GM19372 (cell line): ENCODE measurements at regions not wholly inside any gene's neighbourhood (a gene's known extent, or its start where the extent isn't known, plus 50 kb on each side); places are given as distances from the start of the nearest gene placed in this dataset.
"Not testable (repeated sequence)": the region's sequence is repeated elsewhere in the genome, so short reads cannot be mapped to it uniquely, and the experiment has no call there.

ENCODE experiments used
- ATAC-seq: cut with Tn5 transposase; IDR thresholded peaks from one replicate; pipeline ENCODE4 v1.9.1; 2021; ENCODE audit warnings: mild to moderate bottlenecking, low read depth, moderate library complexity; ENCODE audit not compliant: unreplicated experiment

DNA sequence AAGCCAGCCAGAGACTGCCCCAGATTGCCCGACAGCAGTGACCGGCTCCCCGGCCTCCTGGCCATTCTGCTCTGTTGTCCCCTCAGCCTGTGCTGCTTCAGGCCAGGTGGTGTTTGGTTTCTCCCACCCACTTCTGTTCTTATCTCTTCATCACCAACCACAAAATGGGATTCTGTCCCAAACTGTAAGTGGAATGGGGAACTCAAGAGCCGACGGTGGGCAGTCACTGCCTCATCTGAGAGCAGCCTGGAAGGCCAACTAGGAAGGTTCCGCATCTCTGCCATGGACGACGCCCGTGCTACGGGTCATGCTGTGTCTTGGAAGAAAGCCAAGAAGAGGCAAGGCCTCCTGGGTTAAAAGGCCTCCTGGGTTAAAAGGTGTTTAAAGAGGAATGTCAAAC is 219.0 kb upstream of the PIK3R1 start:
- no peak for ATAC-seq

DNA sequence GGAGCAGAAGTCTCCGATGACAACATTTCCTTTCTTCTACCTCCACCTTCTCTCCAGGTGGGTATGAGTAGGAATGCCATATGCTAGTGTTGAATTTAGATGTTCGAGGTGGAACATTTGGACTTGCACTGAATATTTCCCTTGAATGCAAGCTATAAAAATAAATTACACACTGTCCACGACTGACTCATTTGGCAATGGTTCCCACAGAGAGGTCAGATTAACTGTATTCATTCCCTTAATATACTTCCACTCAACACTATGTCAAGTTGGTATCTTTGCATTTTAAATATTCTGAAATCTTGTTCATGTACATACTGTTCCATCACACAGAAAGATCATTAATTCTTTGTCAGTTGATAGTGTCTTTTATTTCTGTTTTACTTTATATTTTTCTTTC is 222.6 kb upstream of the PIK3R1 start:
- no peak for ATAC-seq

DNA sequence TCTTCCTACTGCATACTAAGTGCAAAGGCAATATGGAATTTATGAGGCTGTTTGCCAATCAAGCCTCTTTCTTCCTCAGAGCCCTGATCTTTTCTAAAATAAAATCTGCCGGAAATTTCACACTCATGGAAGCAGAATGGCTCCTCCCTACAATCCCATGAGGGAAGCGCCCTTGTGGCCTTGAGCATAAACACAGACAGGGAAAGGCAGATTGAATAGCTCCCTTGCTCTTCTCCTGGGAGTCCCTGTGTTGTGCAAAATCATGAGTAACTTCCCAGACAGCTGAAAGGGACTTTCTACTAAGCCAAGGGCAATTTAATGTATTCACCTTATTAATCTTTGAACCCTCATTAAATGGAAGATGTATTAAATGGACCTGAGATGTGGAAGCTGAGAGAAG is 226.1 kb upstream of the PIK3R1 start:
- no peak for ATAC-seq

DNA sequence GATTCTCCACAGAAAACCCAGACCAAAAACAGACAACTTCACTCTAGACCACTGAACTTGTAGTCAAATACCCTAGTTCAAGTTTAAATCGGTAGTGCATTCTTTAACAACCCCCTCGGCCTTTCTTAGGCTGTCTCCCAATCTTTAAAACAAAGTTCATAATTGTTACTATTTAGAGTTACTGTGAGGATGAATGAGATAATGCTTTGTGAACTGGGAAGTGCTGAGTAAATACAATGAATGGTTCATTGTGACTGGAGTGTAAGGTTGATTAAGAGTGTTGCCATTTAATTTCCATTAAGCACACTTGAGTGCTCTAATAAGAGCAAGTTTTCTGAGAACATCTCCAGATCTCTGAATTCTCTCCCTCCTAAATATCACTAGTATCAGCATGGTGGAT is 228.8 kb upstream of the PIK3R1 start:
- ATAC-seq, result no peak

DNA sequence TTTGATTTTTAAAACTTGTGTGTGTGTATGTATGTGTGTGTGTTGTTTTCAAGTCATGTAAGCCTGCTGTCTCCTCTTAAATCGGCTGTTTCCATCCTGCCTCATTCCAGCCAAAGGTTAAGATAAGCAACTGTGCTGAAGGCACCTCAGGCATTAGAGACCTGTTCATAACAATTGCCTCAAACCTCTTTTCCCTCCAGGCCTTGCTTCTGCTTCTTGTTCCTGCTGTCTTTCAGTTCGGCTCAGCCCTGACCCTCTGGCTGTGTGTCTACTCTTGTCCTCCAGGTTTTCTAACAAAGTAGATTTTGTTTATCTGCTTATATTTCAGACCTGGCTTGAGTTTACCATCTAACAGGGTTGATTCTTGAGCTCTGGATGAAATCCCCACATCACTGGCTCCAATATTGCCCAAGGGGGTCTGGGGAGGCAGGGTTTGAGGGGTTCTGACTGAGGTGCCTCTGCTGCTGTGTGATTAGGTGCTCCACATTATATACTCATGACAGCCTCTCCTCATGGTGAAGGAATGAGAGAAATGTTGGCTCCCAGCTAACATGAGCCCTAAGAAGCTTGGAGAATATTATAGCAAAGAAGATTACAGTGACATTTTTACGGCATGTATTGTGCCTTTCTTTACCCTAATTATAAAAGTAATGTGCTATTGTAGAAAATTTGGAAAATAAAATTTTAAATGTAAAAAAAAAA is 229.7 kb upstream of the PIK3R1 start:
- no peak for ATAC-seq

DNA sequence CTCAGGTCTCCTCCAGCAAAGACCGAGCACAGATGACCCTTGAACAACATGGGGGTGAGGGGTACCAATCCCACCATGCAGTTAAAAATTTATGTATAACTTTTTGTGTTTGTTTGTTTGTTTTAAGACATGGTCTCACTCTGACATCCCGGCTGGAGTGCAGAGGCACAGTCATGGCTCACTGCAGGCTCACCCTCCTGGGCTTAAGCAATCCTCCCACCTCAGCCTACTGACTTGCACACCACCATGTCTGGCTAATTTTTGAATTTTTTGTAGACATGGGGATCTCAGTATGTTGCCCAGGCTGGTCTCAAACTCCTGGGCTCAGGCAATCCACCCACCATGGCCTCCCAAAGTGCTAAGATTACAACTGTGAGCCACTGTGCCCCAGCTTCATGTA is 231.0 kb upstream of the PIK3R1 start:
- no peak for ATAC-seq

DNA sequence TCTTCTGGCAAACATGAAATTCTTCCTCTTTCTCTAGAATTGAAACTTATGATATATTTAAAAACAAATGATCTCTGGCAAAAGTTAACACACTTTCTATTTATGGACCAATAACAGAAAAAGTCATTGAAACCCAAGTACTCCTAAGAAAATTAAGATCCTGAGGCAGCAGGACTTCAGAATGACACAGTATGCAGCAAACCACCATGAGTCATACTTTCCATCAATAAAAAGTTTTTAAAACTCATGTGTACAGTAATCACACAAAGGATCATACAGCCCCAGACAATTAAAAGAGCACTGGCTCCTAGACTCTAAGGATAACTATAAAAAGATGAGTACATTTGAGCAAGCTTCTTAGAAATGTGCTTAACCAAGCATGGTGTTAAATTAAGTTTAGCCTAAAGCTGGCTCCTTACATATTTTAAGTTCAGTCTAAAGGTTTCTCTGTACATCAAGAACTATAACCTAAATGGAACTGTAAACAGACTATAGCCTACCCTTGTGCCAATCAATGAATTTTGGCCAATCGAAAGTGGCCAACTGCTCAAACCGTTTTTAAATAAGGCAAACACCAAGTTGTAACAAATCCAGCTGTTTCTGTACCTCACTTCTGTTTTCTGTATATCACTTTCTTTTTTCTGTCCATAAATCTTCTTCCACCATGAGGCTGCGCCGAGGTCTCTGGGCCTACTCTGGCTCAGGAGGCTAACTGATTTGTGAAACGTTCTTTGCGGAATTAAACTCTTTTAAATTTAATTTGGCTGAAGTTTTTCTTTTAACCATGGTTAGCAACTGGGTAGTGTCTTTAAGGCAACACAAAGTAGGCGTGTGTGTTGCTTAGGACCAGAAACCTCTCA is 232.1 kb upstream of the PIK3R1 start:
- no peak for ATAC-seq

DNA sequence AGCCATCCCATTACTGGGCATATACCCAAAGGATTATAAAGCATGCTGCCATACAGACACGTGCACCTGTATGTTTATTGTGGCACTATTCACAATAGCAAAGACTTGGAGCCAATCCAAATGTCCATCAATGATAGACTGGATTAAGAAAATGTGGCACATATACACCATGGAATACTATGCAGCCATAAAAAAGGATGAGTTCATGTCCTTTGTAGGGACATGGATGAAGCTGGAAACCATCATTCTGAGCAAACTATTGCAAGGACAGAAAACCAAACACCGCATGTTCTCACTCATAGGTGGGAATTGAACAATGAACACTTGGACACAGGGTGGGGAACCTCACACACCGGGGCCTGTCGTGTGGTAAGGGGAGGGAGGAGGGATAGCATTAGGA is 233.4 kb upstream of the PIK3R1 start:
- not testable (repeated sequence) for ATAC-seq

DNA sequence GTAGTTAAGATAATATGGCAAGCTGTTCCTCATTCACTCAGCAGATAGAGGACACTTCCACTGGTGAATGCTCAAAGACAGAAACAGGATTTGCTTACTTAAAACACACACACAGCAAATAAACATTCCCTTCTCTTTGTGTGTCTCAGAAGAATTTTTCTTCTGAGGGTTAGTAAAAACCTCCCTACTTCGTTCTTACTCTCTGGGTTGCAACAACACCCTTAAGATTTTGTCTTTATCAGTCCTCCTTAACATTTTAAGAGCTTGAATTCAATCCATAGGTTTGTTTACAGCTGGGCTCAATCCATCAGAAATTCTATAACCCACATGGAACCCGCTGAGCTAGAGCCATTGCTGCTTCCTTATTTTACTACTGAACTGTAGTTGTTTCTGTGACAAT is 237.4 kb upstream of the PIK3R1 start:
- ATAC-seq, result no peak

DNA sequence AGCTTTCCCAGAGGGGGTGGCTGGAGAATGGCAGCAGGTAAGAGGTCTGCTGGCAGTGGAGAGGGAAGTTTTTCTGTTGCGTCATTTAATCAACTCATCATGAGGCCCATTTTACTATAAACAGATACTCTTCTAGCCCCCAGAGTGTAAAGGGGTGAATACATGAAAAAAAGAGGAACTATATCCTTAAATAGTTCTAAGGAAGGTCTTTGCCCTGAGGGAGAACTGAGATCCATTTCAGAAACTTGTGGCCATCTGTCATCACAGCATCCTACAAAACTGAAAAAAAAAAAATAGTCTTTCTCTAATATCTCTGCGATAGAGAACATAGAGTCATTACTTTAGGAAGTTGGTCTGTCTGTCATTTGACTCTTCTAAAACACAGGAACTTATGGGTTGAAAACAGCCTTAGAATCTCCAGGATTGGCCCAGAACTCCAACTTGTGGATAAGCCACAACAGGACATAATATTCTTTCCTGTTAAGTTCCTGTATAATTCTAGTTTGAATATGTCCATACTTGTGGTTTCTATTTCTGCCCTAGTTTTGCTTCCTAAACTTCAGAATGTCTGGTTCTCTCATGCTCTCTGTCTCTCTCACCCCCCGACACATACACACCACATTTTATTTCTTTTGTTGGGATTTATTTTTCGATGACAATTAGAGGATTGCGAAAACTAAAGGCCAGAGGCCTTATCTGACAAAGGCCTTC is 238.5 kb upstream of the PIK3R1 start:
- ATAC-seq, result no peak

DNA sequence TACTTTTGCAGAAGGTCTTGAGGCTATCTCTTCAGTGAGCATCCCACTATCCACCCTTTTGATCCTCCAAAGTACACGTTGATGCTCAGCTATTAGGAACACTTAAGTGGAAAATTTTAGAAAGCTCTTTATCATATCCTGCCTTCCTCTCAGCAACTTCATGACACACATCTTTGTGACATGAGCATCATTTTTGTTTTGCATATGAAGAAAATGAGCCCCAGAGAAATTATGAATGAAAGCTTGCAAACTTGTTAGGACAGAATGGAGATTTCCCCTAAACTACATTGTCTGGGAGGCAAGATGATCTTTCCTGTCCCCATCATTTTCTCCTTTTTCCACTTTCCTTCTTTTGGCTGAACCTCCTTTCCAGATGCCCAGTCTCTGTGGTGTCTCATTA is 239.4 kb upstream of the PIK3R1 start:
- no peak for ATAC-seq

DNA sequence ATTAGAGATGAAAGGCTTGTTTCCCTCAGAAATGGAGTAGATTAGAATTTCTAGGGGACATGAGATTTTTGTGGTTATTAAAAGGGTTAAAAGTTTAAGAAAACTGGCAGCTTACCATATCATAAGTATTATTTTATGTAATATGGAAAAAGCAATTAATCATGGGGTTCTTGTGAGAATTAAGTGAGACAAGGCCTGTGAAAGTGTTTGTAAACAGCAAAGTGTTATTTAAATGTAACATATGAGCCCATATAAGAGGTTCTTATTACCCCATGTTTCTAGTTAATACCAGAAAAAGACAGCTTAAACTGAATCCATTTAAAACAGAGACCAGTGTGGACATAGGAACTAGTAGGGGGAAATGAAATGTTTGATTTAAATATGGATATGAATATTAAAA is 241.1 kb upstream of the PIK3R1 start:
- no peak for ATAC-seq

DNA sequence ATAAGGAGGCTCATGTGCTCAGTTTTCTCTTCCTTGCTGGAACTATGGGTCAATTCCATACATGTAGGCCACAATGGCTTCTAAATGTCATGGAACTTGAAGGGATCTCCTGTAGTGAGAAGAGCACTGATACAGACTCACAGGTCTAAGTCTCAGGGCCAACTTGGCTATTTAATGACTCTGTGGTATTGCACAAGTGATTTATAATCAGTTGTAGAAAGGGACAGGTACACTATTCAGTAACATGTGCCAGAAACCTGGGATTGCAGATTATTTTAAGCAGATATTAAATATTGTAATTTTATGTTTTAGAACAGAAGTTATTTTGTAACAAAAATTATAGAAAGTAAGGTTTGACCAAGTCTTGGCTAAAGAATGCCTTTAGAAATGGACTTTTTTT is 241.5 kb upstream of the PIK3R1 start:
- ATAC-seq, result no peak

DNA sequence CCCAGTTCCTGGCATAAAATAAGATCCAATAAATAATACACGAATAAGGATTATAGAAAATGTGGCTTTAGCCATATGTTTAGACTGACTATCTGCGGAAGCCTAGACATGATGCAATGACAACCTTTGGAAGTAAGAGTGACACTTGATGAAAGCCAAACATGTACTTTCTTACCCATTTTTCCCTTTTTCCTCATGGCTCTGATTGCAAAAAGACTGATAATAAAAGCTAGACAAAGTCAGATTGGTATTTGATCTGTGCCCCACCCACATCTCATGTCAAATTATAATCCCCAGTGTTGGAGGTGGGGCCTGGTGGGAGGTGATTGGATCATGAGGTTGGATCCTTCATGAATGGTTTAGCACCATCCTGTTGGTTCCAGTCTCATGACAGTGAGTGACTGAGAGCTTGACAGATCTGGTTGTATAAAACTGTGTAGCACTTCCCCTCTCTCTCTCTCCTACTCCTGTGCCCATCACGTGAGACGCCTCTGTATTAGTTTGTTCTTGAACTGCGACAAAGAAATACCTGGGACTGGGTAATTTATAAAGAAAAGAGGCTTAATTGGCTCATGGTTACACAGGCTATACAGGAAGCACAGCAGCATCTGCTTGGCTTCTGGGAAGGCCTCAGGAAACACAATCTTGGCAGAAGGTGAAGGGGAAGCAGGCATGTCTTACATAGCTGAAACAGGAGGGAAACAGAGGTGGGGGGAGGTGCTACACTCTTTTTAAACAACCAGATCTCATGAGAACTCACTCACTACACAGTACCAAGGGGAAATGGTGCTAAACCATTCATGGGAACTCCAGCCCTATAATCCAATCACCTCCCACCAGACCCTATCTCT is 243.4 kb upstream of the PIK3R1 start:
- ATAC-seq, result no peak

DNA sequence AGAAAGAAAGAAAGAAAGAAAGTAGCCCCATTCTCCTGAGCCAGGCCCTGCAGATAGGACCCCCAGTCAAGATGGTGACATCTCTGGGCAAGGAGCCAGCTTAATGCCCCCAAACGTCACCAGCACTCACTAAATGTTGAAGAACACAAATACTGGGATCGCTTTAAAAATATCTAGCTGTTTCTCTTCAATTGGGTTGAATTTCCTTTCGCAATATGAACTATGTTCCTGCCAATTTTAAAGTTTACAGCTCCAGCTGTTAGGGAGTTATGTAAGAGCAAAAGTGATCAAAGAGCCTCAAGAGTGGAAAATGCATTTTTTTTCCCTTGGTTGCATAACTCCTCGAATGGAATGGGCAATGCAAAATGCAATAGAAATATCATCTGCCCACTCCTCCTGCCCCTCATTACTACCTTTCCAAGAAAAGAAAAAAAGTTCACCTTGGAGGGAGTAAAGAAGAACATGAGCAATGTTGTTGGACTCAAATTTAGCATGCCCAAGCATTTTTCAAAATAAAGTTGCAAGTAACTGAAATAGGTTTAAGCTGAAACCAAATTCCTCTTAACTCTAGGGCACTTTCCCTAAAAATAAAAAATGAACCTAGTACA is 244.2 kb upstream of the PIK3R1 start:
- ATAC-seq, result no peak

DNA sequence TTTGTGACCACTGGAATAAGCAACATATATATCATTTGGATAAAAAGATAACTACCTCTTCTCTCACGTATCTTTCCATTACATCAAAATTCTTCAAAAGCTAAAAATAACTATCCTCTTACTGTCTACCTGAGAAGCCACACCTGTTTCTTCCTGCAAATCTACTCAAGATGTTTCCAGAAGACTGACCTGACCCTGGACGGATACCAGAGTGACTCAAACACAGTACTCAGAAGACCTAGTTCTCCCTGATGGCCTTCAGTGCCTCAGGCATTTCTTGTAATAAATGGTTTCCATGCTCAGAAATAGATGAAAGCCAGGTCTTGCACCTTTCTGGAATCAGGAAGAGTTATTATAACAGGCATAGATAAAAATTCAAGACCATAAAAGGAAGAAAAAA is 245.9 kb upstream of the PIK3R1 start:
- no peak for ATAC-seq

DNA sequence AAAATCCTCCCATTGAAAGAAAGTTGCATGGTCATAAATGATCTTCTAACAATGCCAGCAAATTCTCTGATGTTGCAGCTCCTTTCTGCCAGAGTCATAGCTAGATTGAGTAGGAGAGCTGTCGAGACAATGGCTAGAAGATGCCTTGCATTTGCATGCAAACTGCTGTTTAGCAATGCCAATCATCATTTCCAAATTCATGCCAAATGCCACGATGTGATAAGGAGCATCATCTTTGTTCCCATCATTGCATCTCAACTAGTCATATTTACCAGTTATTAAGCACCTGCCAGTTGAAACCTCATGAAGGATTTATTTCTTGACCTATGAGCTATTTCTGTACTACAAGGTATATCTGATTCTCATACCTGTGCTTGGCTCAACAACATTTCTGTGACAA is 246.4 kb upstream of the PIK3R1 start:
- no peak for ATAC-seq

DNA sequence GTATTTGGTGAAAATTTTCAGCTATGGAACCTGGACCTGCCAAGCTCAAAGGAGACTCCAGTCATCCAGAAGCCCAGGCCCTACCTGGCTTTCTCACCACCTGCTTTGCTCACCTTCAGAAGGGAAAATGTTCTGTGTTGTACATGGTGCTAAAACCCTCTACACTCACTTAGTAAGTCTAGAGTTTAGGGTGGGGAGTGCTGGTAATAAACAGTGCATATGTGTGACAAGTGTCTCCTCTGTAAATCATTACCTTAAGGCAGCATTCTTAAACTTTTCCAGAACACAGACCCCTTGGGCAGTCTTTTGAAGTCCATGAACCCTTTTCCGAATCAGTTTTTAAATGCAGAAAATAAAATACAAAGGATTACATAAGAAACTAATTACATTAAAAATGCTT is 248.8 kb upstream of the PIK3R1 start:
- no peak for ATAC-seq

DNA sequence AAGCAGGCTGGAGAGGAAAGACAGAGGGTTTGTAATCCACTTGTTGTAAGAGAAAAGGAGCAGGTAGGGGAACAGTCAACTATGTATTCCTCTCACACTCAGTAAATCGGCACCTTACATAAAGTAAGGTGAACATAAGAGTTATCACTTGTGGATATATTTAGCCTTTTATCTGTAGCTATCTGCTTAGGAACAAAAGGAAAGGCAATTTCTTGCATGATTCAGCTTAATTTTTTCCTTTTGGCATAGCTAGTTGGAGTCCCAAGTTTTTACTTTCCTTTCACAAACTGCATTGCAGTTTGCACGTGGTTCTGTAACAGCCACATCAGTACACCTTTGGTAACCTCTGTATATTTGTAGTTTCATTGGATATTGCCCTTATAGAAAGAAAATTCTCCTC is 250.9 kb upstream of the PIK3R1 start:
- ATAC-seq, result no peak

DNA sequence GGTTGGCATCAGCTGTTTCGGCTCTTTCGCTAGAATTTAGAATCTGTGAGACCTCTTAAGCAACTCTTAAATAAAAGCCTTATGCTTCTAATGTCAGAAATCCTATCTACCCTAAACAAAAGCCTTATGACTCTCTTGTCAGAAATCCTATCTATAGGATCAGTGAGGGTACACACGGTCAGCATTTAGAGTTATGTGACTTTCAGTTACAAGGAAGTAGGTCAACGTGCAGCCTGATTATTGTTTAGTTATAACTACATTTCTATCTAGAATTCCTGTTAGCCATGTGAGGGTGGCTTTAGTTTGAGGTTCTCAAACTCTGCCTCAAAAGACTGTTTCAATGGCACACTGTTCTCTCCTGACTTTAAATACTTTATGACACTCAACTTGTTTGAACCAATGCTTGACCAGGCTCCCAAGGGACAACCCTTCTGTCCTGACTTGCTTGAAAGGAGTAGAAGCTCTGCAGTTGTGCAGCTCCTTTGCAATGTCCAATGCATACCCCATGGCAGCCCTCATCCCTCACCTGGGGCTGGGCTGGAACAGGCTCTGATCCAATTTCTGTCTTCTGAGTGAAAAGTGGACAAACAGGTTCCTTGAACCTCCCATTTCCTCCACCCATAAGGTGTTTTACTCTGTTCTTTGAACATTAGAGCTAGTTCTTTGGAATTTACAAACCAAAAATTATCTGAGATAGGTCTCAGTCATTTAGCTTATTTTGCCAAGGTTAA is 251.6 kb upstream of the PIK3R1 start:
- no peak for ATAC-seq
